ENCODE measurements at regions not wholly inside any gene's neighbourhood (a gene's known extent, or its start where the extent isn't known, plus 50 kb on each side); places are given as distances from the start of the nearest gene placed in this dataset.
"Not testable (repeated sequence)": the region's sequence is repeated elsewhere in the genome, so short reads cannot be mapped to it uniquely, and the experiment has no call there.

DNA sequence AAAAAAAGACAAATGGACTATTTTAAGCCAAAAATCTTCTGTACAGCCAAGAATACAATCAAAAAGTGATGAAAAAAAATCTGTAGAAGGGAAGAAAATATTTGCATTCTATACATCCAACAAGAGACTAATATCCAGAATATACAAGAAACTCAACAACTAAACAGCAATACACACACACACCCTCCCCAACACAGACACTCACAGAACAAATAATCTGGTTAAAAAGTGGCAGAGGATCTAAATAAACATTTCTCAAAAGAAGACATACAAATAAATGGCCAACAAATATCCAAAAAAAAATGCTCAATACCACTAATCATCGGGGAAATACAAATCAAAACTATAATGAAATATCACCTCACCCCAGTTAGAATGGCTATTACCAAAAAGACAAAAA lies 209.0 kb upstream of the ZNF385D start:
- no peak for DNase-seq
- H3K27me3 Mint-ChIP-seq = no peaks in the 10 kb centered on the region
- ATAC-seq = no peak
- H3K27ac Mint-ChIP-seq = no peak overlapping the region
- H3K9me3 ChIP-seq (ENCODE audit: control insufficient read depth, low read length, poor library complexity, severe bottlenecking) = peaks cover 2% of the 10 kb centered on the region
- H3K4me3 Mint-ChIP-seq = no peak overlapping the region
- H3K4me1 Mint-ChIP-seq = no peaks in the 10 kb centered on the region
- no peaks in the 10 kb centered on the region for H3K36me3 Mint-ChIP-seq (ENCODE audit: low read depth)

DNA sequence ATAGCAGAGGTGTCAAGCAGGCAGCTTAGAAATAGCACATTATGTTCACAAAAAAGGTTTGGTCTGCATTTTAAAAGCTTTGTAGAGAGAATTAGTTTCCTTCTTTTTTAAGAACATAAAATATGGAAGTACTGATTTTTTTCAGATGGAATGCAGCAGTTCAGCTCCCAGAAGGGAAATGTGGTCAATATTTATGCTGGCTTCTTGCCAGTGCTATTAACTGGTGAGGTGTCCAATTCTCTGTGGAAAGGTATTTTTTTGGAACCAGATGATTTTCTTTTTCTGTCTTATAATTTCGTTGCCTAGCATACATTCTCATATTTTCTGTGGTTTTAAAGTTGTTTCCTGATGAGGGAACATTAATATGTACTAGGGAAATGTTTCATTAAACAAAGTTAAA lies 211.4 kb upstream of the ZNF385D start:
- no peak for DNase-seq
- no peak for ATAC-seq
- Mint-ChIP-seq H3K27me3 (no peaks in the 10 kb centered on the region), H3K4me3 (no peak overlapping the region), H3K27ac (no peak overlapping the region), H3K4me1 (no peaks in the 10 kb centered on the region), H3K36me3 (ENCODE audit: low read depth) (no peaks in the 10 kb centered on the region)
- peaks cover 2% of the 10 kb centered on the region for H3K9me3 ChIP-seq (ENCODE audit: control insufficient read depth, low read length, poor library complexity, severe bottlenecking)

DNA sequence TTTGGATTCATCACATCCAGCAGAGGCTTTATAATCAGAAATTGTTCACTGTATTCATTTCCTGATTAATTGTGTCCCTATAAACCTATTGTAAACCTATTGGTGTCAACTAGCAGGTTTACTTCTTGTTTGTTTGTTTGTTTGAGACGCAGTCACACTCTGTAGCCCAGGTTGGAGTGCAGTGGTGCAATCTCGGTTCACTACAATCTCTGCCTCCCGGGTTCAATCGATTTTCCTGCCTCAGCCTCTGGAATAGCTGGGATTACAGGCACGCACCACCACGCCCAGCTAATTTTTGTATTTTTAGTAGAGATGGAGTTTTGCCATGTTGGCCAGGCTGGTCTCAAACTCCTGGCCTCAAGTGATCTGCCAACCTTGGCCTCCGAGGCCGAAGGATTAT lies 215.4 kb upstream of the ZNF385D start:
- H3K36me3 Mint-ChIP-seq (ENCODE audit: low read depth); H3K9me3 ChIP-seq (ENCODE audit: control insufficient read depth, low read length, poor library complexity, severe bottlenecking); H3K27me3 Mint-ChIP-seq; ATAC-seq; DNase-seq; H3K4me3 Mint-ChIP-seq; H3K4me1 Mint-ChIP-seq; H3K27ac Mint-ChIP-seq: not testable (repeated sequence)

DNA sequence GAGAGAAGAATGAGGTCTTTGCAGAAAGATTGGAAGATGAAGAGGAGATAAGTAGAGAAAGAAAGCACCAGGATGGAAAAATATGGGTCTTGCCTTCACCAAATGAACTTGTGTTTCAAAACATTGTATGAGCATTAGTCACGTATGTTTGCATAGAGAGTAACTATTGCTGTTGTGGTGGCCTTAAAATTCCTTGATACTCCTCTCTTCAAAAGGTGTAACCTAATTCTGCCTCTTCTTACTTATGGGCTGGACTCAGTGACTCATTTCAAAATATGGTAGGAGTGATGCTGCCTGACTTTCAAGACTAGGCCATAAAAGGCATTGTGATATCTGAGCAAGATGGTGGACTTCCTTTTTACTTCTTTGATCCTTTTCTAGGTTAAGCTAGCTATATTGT lies 228.7 kb upstream of the ZNF385D start:
- H3K27ac Mint-ChIP-seq = no peak overlapping the region
- ATAC-seq = no peak
- no peak for DNase-seq
- no peaks in the 10 kb centered on the region for H3K36me3 Mint-ChIP-seq (ENCODE audit: low read depth)
- H3K27me3 Mint-ChIP-seq = no peaks in the 10 kb centered on the region
- no peak overlapping the region for H3K4me3 Mint-ChIP-seq
- H3K9me3 ChIP-seq (ENCODE audit: control insufficient read depth, low read length, poor library complexity, severe bottlenecking) = no peaks in the 10 kb centered on the region
- H3K4me1 Mint-ChIP-seq = no peaks in the 10 kb centered on the region

DNA sequence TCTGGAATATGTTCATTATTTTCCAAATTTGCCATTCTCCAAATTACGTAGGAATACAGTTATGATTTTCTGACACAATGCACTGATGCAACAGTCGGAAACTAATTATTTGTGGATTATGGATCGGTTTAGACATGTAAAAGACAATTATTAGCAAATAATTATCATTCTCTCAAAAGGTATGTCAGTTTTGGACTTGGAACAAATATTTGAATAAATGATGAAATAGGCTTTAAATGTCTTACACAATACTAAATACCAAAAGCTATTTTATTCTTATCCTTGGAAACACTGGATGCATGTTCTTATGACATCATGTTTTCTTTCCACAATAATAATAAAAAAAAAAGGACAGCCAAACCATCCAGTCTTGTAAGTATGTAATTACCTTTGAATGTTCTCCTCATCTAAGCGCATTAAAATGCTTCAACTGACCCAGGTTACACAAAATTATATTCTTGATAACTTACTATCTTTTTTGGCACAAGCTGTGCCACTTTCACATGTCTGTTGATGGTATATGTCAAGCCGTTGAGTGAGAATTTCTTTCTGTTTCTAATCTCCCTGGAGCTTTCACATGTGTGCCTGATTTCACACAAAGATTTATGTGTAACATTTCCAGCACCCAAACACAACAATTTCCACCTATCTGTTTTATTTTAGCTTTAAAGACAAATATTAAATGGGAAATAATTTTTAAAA lies 238.5 kb upstream of the ZNF385D start:
- Mint-ChIP-seq H3K4me3 (no peak overlapping the region), H3K27ac (no peak overlapping the region), H3K27me3 (no peaks in the 10 kb centered on the region), H3K36me3 (ENCODE audit: low read depth) (no peaks in the 10 kb centered on the region), H3K4me1 (no peaks in the 10 kb centered on the region)
- no peak for DNase-seq
- no peak for ATAC-seq
- H3K9me3 ChIP-seq (ENCODE audit: control insufficient read depth, low read length, poor library complexity, severe bottlenecking) = no peaks in the 10 kb centered on the region

DNA sequence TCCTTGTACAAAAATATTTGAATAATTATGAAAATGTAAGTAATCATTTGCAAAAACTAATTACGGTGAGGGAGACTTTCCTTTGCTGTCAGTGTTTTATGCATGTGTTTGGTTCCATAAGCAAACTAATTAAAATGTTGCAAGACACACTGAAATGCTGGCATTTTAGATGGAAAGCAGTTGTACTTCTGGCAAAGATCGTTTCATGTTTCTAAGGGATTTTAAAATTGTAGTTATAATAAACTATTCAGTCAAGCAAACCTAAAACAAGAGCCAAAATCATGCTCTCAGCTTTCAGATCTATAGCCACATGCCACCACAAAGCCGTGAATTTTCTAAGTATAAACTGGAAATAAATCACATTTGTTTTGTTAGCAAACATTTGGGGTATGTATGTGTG lies 240.1 kb upstream of the ZNF385D start:
- H3K27me3 Mint-ChIP-seq = no peaks in the 10 kb centered on the region
- H3K4me3 Mint-ChIP-seq = no peak overlapping the region
- no peak overlapping the region for H3K27ac Mint-ChIP-seq
- ATAC-seq = no peak
- no peaks in the 10 kb centered on the region for H3K36me3 Mint-ChIP-seq (ENCODE audit: low read depth)
- DNase-seq = no peak
- H3K4me1 Mint-ChIP-seq = no peaks in the 10 kb centered on the region
- H3K9me3 ChIP-seq (ENCODE audit: control insufficient read depth, low read length, poor library complexity, severe bottlenecking) = no peaks in the 10 kb centered on the region

DNA sequence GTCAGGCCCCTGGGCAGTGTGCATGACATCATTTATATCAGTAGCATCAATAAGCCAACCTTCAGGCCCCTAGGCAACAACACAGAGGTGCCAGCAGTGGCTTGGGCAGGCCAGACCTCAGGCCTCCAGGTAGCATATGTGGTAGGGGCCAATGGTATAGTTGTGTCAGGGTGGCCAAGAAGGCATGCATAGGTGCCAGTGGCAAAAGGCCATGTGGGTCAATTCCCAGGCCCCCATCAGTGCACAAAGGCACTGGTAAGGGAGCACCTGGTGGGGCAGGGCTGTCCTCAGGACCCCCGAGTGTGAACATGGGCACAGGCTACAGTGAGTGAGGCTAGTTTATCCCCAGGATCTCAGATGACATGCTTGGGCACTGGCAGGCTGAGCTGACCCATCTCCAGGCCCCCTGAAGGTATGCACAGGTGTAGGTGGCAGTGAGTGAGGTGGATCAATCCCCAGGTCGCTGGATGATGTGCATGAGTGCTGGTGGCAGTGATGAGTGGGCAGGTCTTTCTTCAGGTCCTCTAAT lies 244.1 kb upstream of the ZNF385D start:
- no peaks in the 10 kb centered on the region for H3K27me3 Mint-ChIP-seq
- no peaks in the 10 kb centered on the region for H3K9me3 ChIP-seq (ENCODE audit: control insufficient read depth, low read length, poor library complexity, severe bottlenecking)
- ATAC-seq (no peak), DNase-seq (no peak)
- H3K4me3 Mint-ChIP-seq = no peak overlapping the region
- no peak overlapping the region for H3K27ac Mint-ChIP-seq
- no peaks in the 10 kb centered on the region for H3K4me1 Mint-ChIP-seq
- no peaks in the 10 kb centered on the region for H3K36me3 Mint-ChIP-seq (ENCODE audit: low read depth)

DNA sequence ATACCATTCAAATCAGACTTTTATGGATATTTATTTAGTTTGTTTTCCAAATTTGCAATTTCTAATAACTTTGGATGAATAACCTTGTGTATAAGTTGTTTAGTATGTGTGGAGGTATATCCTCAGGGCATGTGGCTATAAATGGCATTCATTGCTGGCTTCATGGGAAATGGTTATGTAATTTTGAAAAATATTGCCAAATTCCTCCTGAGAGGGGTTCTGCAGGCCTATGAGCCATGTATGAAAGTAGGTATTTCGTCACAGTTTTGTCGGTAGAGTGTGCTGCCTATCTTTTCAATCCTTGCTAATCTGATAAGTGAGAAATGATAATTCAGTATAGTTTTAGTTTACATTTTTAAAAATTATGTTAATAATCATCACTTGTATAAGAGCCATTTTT lies 256.4 kb upstream of the ZNF385D start:
- Mint-ChIP-seq H3K27me3 (no peaks in the 10 kb centered on the region), H3K4me3 (no peak overlapping the region), H3K36me3 (ENCODE audit: low read depth) (no peaks in the 10 kb centered on the region), H3K4me1 (no peaks in the 10 kb centered on the region), H3K27ac (no peak overlapping the region)
- no peak for DNase-seq
- no peaks in the 10 kb centered on the region for H3K9me3 ChIP-seq (ENCODE audit: control insufficient read depth, low read length, poor library complexity, severe bottlenecking)
- ATAC-seq = no peak

DNA sequence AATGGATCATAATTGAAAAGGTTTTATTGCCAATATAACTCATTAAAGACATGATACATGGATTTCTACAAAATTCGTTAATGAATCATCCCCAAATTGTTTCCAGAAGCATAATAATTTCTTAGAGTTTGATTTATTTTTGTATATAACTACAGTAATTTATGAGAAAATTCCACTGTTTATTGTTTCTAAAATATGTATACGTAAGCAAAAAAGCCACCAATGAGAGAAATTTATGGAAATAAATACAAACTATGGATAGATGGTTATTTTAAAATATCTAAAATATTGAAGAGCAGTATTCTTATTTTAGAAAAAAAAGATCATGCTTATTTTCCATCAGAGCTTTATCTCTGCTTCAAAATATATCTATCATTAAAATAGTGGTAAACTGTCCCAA lies 260.0 kb upstream of the ZNF385D start:
- Mint-ChIP-seq H3K27me3 (no peaks in the 10 kb centered on the region), H3K36me3 (ENCODE audit: low read depth) (no peaks in the 10 kb centered on the region), H3K4me3 (no peak overlapping the region), H3K27ac (no peak overlapping the region), H3K4me1 (no peaks in the 10 kb centered on the region)
- no peak for DNase-seq
- ATAC-seq = no peak
- H3K9me3 ChIP-seq (ENCODE audit: control insufficient read depth, low read length, poor library complexity, severe bottlenecking) = no peaks in the 10 kb centered on the region

DNA sequence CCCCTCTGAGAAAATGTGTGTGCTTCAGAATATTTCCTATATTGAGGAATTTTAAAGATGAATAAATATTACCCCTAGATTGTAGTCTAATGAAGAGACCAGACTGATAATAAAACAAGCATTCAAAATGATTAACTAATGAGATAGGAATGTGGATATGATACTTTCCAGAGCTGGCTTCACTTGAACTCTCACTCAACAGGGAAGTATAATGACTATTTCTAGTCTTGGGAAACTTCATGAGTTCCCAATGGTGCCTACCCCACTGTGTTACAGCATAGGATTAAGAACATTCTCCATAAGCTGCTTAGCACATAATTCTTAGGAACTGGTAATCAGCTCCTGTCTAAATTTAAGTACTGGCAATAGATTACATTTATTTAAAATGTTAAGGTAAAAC lies 261.5 kb upstream of the ZNF385D start:
- no peak overlapping the region for H3K27ac Mint-ChIP-seq
- no peaks in the 10 kb centered on the region for H3K4me1 Mint-ChIP-seq
- ATAC-seq = no peak
- DNase-seq = no peak
- no peaks in the 10 kb centered on the region for H3K36me3 Mint-ChIP-seq (ENCODE audit: low read depth)
- no peak overlapping the region for H3K4me3 Mint-ChIP-seq
- no peaks in the 10 kb centered on the region for H3K27me3 Mint-ChIP-seq
- no peaks in the 10 kb centered on the region for H3K9me3 ChIP-seq (ENCODE audit: control insufficient read depth, low read length, poor library complexity, severe bottlenecking)

DNA sequence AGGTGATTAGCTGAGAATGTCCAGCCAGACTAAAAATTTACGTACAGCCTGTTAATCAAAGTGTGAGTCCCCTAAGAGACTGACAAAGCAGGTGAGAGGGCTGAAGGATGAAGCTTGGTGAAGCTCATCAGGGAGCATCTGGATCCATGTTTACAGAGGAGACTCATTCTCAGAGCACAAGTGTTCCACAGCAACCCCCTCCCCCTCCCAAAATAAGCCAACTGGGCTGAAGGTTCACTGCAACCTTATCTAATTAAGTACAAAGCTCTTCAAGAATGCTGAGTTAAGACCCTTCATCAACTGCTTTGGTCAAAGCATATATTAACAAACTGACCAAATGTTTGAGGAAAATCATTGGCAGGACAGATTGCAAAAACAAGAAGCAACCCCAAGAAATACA lies 262.6 kb upstream of the ZNF385D start:
- H3K9me3 ChIP-seq (ENCODE audit: control insufficient read depth, low read length, poor library complexity, severe bottlenecking) = no peaks in the 10 kb centered on the region
- no peak for ATAC-seq
- Mint-ChIP-seq H3K27ac (no peak overlapping the region), H3K36me3 (ENCODE audit: low read depth) (no peaks in the 10 kb centered on the region), H3K4me3 (no peak overlapping the region), H3K27me3 (no peaks in the 10 kb centered on the region), H3K4me1 (no peaks in the 10 kb centered on the region)
- DNase-seq = no peak

DNA sequence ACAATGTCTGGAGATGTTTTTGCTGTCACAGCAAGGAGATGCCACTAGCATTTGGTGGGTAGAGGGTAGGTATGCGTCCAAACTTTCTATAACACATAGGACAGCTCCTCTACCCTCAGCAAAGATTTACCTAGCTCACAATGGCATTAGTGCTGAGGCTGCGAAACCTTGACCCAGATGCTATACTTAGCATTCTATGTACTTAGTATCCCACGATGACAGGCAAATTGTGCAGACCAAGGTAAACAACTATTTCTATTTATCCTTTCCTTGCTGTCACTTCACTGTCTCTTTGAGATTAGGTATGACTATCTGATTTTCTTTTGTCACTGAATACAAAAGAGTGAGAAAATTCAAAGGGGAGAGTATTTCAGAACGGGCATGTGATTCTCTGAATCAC lies 265.2 kb upstream of the ZNF385D start:
- H3K36me3 Mint-ChIP-seq (ENCODE audit: low read depth) = no peaks in the 10 kb centered on the region
- no peaks in the 10 kb centered on the region for H3K27me3 Mint-ChIP-seq
- H3K9me3 ChIP-seq (ENCODE audit: control insufficient read depth, low read length, poor library complexity, severe bottlenecking) = no peaks in the 10 kb centered on the region
- DNase-seq = no peak
- no peak overlapping the region for H3K27ac Mint-ChIP-seq
- no peak for ATAC-seq
- no peak overlapping the region for H3K4me3 Mint-ChIP-seq
- H3K4me1 Mint-ChIP-seq = no peaks in the 10 kb centered on the region

DNA sequence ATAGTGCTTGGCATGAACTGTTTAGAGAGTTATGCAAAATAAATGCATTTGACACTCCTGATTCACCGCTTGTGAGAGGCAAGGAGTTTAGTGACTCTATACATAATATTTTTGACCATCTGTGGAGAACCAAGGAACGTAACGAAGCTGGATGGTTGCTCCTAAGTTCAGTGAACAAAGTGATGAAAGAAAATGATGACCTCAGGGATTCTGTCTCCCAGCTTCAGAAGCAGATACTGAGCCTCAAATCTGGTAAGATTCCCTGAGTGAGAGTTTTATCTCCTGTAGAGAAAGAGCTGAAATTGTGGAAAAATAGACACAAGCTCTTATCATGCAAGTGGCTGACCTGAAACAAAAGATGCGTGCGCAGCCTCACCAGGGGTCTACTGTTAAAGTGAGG lies 273.6 kb upstream of the ZNF385D start:
- DNase-seq; ATAC-seq; H3K4me3 Mint-ChIP-seq; H3K27me3 Mint-ChIP-seq; H3K4me1 Mint-ChIP-seq; H3K9me3 ChIP-seq (ENCODE audit: control insufficient read depth, low read length, poor library complexity, severe bottlenecking); H3K36me3 Mint-ChIP-seq (ENCODE audit: low read depth); H3K27ac Mint-ChIP-seq: not testable (repeated sequence)

DNA sequence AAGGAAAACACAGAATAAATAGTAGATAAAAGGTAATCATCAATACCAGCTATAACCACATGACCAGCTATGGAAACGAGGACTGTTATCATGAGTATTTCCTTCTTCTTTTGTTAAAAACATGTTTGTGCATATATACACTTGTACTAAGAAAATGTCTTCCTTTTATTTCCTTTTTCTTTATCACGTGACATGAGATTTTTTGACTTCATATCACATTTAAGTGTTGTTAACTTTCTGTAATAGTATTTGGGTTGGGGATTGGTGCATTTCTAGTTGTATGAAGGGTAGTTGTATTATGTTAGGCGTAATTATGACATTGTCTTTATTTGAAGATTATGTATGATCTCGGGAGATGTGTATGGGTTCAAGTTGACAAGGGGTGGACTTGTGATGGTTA lies 278.5 kb upstream of the ZNF385D start:
- no peaks in the 10 kb centered on the region for H3K9me3 ChIP-seq (ENCODE audit: control insufficient read depth, low read length, poor library complexity, severe bottlenecking)
- DNase-seq (no peak), ATAC-seq (no peak)
- no peak overlapping the region for H3K27ac Mint-ChIP-seq
- no peaks in the 10 kb centered on the region for H3K27me3 Mint-ChIP-seq
- no peak overlapping the region for H3K4me3 Mint-ChIP-seq
- no peaks in the 10 kb centered on the region for H3K4me1 Mint-ChIP-seq
- H3K36me3 Mint-ChIP-seq (ENCODE audit: low read depth) = no peaks in the 10 kb centered on the region

Data from T-helper 17 cell (primary cell).